Astrocyte of the cerebellum (primary cell): ENCODE measurements at regions not wholly inside any gene's neighbourhood (a gene's known extent, or its start where the extent isn't known, plus 50 kb on each side); places are given as distances from the start of the nearest gene placed in this dataset.
A peak's percentile ranks its signal among the peaks of the same experiment; 100 is the strongest.
"Not testable (repeated sequence)": the region's sequence is repeated elsewhere in the genome, so short reads cannot be mapped to it uniquely, and the experiment has no call there.

Experiments
- DNase-seq: peaks from one replicate; pipeline ENCODE4 v3.0.0-alpha.2; 2011; ENCODE audit warnings: low read depth
- H3K4me3 ChIP-seq: 2 replicates; pipeline ENCODE4 v1.5.1; 2011; ENCODE audit warnings: mild to moderate bottlenecking, low read depth, low read length, moderate library complexity
- in situ Hi-C: cut with HindIII; loops from 2 replicates; pipeline ENCODE4 v1.10.0; 2017; ENCODE audit warnings: low sequenced_read_pairs
- TF ChIP-seq, protein P1 (sequence below): IDR thresholded peaks from 2 replicates; pipeline ENCODE4 v1.5.1; 2012; ENCODE audit warnings: low read length, low read depth, moderate library complexity, mild to moderate bottlenecking; ENCODE audit errors: missing control alignments

GRCh38 chrX:129361576-129361975 lies 161.7 kb downstream of the SMARCA1 start:
- TF ChIP-seq, protein P1, sequence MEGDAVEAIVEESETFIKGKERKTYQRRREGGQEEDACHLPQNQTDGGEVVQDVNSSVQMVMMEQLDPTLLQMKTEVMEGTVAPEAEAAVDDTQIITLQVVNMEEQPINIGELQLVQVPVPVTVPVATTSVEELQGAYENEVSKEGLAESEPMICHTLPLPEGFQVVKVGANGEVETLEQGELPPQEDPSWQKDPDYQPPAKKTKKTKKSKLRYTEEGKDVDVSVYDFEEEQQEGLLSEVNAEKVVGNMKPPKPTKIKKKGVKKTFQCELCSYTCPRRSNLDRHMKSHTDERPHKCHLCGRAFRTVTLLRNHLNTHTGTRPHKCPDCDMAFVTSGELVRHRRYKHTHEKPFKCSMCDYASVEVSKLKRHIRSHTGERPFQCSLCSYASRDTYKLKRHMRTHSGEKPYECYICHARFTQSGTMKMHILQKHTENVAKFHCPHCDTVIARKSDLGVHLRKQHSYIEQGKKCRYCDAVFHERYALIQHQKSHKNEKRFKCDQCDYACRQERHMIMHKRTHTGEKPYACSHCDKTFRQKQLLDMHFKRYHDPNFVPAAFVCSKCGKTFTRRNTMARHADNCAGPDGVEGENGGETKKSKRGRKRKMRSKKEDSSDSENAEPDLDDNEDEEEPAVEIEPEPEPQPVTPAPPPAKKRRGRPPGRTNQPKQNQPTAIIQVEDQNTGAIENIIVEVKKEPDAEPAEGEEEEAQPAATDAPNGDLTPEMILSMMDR = no peak
- in situ Hi-C loops = no loop called here
- H3K4me3 ChIP-seq = no peak overlapping the region
- no peak for DNase-seq

- in situ Hi-C loops = no loop called here
These were observed 163.1 kb downstream of the SMARCA1 start for GRCh38 chrX:129360175-129360574.

DNA sequence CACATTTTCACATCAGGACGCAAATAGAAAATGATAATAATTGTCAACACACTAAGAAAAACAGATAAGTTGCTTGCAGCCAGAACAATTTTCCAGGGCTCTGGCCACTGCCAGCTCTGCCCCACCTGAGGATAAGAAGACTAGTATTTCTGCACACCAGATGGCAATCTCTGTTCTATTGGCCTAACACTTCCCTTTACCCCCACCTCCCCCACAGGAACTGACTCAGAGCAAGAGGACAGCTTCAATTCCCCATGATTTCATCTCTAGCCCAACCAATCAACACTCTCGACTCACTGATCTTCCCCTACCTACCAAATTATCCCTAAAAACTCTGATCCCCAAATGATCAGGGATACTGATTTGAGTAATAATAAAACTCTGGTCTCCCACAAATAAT lies 164.0 kb downstream of the SMARCA1 start:
- in situ Hi-C loops = no loop called here

More at GRCh38 chrX:129360175-129360574, 163.1 kb downstream of the SMARCA1 start:
- DNase-seq = peak; percentile 9
- H3K4me3 ChIP-seq = no peak overlapping the region
- TF ChIP-seq, protein P1 = peak; percentile 45

GRCh38 chrX:129357428-129357827 lies 165.9 kb downstream of the SMARCA1 start:
- in situ Hi-C loops, H3K4me3 ChIP-seq, DNase-seq: not testable (repeated sequence)

More for the DNA sequence above, 164.0 kb downstream of the SMARCA1 start:
- TF ChIP-seq, protein P1 = no peak
- H3K4me3 ChIP-seq = no peak overlapping the region
- DNase-seq = no peak

DNA sequence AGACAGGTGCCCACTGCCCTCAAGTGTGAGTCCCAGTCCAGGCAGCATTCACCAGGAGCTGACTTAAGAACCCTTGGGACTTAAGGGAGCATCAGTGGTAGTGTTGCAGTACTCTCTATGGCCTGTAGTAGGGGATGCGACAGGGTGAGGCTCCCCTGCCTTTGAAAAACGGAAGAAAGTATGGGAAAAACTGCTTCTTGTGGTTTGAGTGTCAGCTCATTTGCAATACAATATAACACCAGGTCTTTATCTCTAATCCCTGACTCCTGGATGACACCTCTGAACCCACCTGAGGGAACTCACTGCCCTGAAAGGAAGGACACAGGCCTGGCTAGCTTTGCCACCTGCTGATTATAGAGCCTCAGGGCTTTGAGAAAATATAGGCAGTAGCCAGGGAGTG lies 176.0 kb downstream of the SMARCA1 start:
- TF ChIP-seq, protein P1 = peak; percentile 18
- no peak overlapping the region for H3K4me3 ChIP-seq
- in situ Hi-C loops = no loop called here
- DNase-seq = no peak

DNA sequence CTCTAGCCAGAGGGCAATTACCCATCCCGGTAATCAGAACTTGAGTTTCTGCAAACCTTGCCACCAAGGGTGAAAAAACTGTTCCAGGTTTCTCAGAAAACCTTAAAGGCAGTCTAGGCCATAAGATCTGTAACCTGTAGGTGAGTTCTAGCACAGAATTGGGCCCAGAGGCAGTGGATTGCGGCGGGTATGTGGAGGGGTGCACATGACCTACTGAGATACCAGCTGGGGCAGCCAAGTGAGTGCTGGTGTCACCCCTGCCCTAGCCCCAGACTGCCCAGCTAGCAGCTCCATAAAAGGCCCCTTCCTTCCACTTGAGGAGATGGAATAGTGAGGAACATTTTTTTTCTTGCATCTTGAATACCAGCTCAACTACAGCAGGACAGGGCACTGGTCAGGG lies 176.7 kb downstream of the SMARCA1 start:
- in situ Hi-C loops = no loop called here
- DNase-seq = no peak

GRCh38 chrX:129337264-129337663 lies 186.0 kb downstream of the SMARCA1 start:
- in situ Hi-C loops, DNase-seq, H3K4me3 ChIP-seq: not testable (repeated sequence)

More for the DNA sequence above, 176.7 kb downstream of the SMARCA1 start:
- H3K4me3 ChIP-seq = no peak overlapping the region
- TF ChIP-seq, protein P1 = no peak

GRCh38 chrX:129323115-129323514 lies 200.2 kb downstream of the SMARCA1 start:
- DNase-seq = no peak
- no peak overlapping the region for H3K4me3 ChIP-seq
- in situ Hi-C loops = no loop called here
- TF ChIP-seq, protein P1 = no peak
